NT2/D1 (cell line): ENCODE measurements at regions not wholly inside any gene's neighbourhood (a gene's known extent, or its start where the extent isn't known, plus 50 kb on each side); places are given as distances from the start of the nearest gene placed in this dataset.

Source experiments
- SUZ12 ChIP-seq: IDR thresholded peaks from 2 replicates; pipeline ENCODE4 v1.6.1; 2011; ENCODE audit not compliant: insufficient read length, insufficient read depth; ENCODE audit errors: extremely low read depth
- YY1 ChIP-seq: IDR thresholded peaks from 2 replicates; pipeline ENCODE4 v1.6.1; 2011; ENCODE audit not compliant: insufficient read length, insufficient read depth

DNA sequence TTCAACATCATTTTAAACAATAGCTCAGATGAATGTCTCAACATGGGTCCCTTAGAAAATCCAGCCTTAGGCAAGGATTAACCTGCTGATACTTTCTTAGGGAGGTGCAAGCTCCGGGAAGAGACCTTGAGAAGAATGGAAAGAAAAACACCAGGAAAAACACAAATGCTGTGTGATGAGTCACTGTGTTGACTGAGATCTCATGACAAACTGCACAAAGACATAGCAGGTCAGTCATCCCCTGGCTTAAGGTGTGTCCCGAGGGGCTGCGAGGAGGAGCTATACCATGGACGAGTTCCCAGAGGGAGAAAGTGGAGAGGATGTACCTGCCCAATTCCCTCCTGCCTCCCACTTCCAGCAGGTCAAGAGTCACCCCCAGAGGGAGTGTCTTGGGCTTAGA is 98.0 kb downstream of the TEX36 start:
- no peak for TF ChIP-seq SUZ12
- no peak for TF ChIP-seq YY1
